ENCODE measurements at regions not wholly inside any gene's neighbourhood (a gene's known extent, or its start where the extent isn't known, plus 50 kb on each side); places are given as distances from the start of the nearest gene placed in this dataset.
A peak's percentile ranks its signal among the peaks of the same experiment; 100 is the strongest.

GRCh38 chrX:17206584-17206983 lies 168.4 kb upstream of the NHS start:
- DNase-seq = no peak

- DNase-seq = no peak
These were observed 160.0 kb upstream of the NHS start for GRCh38 chrX:17214962-17215361.

GRCh38 chrX:17226736-17227135 lies 148.3 kb upstream of the NHS start:
- DNase-seq = no peak

GRCh38 chrX:17237146-17237545 lies 137.9 kb upstream of the NHS start:
- DNase-seq = no peak

GRCh38 chrX:17242470-17242869 lies 132.5 kb upstream of the NHS start:
- peak; percentile 10 for DNase-seq

- no peak for DNase-seq
These were observed 127.9 kb upstream of the NHS start for GRCh38 chrX:17247144-17247543.

- DNase-seq = no peak
These were observed 112.9 kb upstream of the NHS start for GRCh38 chrX:17262123-17262522.

- DNase-seq = no peak
These were observed 108.9 kb upstream of the NHS start for GRCh38 chrX:17266136-17266535.

- no peak for DNase-seq
These were observed 96.0 kb upstream of the NHS start for GRCh38 chrX:17278961-17279360.

- no peak for DNase-seq
These were observed 89.0 kb upstream of the NHS start for GRCh38 chrX:17285983-17286382.

- no peak for DNase-seq
These were observed 83.7 kb upstream of the NHS start for GRCh38 chrX:17291171-17291900.

GRCh38 chrX:17292111-17292527 lies 82.9 kb upstream of the NHS start:
- DNase-seq = no peak

GRCh38 chrX:17294561-17294960 lies 80.4 kb upstream of the NHS start:
- no peak for DNase-seq

GRCh38 chrX:17295791-17296190 lies 79.2 kb upstream of the NHS start:
- no peak for DNase-seq

- no peak for DNase-seq
These were observed 76.4 kb upstream of the NHS start for GRCh38 chrX:17298564-17298963.

- no peak for DNase-seq
These were observed 75.8 kb upstream of the NHS start for GRCh38 chrX:17299206-17299605.

- no peak for DNase-seq
These were observed 51.6 kb upstream of the NHS start for GRCh38 chrX:17323397-17323796.

Data from NCI-H2029 treated with DMSO at 0.1 percent for 48 hours (cell line).